ACHN (cell line): ENCODE measurements at regions not wholly inside any gene's neighbourhood (a gene's known extent, or its start where the extent isn't known, plus 50 kb on each side); places are given as distances from the start of the nearest gene placed in this dataset.

Source experiments
- DNase-seq: peaks from one replicate; pipeline ENCODE4 v3.0.0-alpha.2; 2015
- in situ Hi-C: cut with HindIII; loops from 2 replicates; pipeline ENCODE4 v1.10.0; 2017; ENCODE audit warnings: low sequenced_read_pairs, low pct_ligation_motif_present, low pct_unique_long_range_greater_than_20kb

GRCh38 chr1:240005997-240006650 lies 85.6 kb upstream of the FMN2 start:
- no peak for DNase-seq
- in situ Hi-C loops = no loop called here

DNA sequence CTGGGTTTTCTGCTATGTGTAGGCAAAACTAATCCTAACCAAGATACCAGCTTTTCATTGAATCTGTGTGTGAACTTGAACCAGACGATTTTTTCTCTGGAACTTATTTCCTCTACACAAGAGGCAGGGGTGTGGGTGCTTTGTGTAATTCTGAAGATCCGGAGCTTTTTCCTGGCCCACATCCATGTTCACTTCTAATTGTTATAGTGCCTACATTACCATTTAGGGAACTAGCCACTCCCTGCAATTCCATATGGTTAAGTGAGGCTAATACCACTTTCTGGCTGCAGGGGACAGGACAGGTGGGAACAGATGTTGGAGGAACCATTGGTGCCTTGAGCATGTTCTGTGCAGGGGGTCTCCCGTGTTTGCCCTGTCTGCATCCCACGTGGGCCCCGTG lies 83.4 kb upstream of the FMN2 start:
- in situ Hi-C loops = no loop called here
- no peak for DNase-seq

- in situ Hi-C loops = no loop called here
- no peak for DNase-seq
Observed at GRCh38 chr1:240014051-240014450, 77.6 kb upstream of the FMN2 start.

DNA sequence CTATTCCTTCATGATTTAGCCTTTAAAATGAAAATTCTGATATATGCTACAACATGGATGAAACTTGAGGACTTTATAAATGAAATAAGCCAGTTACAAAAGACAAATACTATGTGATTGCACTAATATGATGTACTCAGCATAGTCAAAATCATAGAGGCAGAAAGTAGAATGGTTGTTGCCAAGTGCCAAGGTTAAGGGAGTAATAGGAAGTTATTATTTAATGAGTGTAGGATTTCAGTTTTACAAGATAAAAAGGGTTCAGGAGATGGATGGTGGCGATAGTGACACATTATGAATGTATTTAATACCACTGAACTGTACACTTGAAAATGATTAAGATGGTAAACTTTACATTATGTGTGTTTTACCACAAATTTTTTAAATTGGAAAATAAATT lies 73.1 kb upstream of the FMN2 start:
- no peak for DNase-seq
- in situ Hi-C loops = no loop called here

DNA sequence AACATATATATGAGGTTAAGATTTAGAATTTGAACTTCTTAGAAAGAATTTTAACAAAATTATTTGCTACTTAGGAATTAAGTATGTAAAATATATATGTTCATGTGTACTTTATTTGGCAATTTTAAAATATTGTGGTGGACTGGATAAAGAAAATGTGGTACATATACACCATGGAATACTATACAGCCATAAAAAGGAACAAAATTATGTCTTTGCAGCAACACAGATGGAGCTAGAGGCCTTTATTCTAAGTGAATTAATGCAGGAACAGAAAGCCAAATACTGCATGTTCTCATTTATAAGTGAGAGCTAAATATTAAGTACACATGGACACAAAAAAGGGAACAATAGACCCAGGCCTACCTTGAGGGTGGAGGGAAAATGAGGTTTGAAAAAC lies 72.2 kb upstream of the FMN2 start:
- no peak for DNase-seq
- in situ Hi-C loops = no loop called here

GRCh38 chr1:240020871-240021270 lies 70.8 kb upstream of the FMN2 start:
- in situ Hi-C loops = no loop called here
- DNase-seq = no peak

DNA sequence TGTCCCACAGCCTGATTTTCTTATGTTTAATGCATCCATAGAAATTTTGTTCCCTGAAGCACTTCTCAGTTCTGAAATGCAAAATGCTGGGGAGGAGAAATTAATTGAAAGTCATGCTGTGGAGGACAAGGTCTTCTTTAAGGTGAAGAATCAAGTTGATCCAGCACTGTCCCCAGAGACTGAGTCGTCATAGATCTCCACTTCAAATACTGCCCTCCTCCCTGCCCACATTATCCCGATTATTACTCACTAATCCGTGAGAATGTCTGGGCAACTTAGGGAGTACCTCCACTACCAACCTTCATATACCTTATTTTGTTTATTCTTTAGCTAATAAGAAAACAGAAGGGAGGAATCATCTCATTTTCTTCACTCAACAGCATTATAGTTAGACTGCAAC lies 70.0 kb upstream of the FMN2 start:
- no peak for DNase-seq
- in situ Hi-C loops = no loop called here

DNA sequence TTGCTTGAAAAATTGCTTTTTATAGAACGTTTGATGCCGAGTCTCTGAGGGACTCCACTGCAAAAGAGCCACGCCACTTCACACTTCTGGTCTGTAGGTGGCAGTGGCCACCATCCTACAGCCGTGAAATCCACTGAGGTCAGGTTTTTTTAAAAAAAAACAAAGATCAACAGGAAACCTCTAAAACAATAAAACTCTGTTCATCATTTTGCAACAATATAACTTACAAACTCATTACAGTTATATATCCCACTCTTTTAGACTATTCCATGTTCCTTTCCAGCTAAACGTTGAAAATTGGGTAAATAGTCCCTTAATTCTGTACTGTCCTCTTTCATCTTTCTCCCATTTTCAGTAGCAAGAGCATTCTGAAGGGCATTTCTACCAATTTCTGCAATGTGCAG lies 64.6 kb upstream of the FMN2 start:
- DNase-seq = peak; percentile 79
- in situ Hi-C loops = loop anchor here (25.0 kb wide), 1 partner anchor 135 kb away; no protein-coding TSS in a partner anchor

GRCh38 chr1:240029418-240029817 lies 62.3 kb upstream of the FMN2 start:
- in situ Hi-C loops = loop anchor here (25.0 kb wide), 1 partner anchor 133 kb away; no protein-coding TSS in a partner anchor
- no peak for DNase-seq

- DNase-seq = no peak
- in situ Hi-C loops = loop anchor here (25.0 kb wide), 1 partner anchor 132 kb away; no protein-coding TSS in a partner anchor
Observed at GRCh38 chr1:240030236-240030635, 61.4 kb upstream of the FMN2 start.

DNA sequence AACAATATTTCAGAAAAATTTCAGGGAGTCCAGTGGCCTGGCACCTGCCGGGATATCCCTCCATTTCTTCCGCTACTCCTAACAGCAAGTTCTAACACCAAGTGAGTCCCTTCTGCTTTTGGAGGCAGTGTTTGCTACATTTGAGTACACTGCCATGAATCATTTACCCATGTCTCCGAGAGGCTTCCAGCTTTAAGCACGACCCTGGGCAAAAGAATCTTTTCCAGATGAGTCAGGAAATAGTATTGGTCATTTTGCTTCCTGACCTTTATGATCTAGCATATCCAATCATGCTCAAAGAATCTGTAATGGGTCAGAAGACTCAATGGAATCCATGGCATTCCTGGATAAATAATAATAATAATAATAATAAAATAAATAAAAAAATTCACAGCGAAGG lies 60.7 kb upstream of the FMN2 start:
- peak; percentile 99 for DNase-seq
- in situ Hi-C loops = loop anchor here (25.0 kb wide), 1 partner anchor 131 kb away; no protein-coding TSS in a partner anchor

GRCh38 chr1:240031414-240031813 lies 60.3 kb upstream of the FMN2 start:
- peak; percentile 54 for DNase-seq
- in situ Hi-C loops = loop anchor here (25.0 kb wide), 1 partner anchor 131 kb away; no protein-coding TSS in a partner anchor

DNA sequence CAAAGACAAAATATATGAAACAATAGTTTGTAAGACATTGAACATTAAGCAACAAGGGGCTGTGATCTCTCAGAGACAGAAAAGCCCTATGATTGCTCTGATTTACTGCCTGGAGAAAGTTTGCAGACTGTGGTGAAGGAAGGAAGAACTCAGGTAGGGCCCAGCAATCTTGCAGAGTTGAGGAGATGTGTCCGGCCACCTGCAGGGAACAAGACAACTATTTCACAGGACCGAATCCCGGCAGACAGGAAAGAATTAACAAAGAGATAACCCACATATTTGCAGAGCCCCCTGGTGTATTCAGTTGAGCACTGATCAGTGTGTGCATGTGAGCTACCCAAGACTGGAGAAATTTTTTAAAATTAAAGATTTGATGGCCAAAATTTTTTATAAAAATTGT lies 58.3 kb upstream of the FMN2 start:
- DNase-seq = no peak
- in situ Hi-C loops = loop anchor here (25.0 kb wide), 1 partner anchor 129 kb away; no protein-coding TSS in a partner anchor

DNA sequence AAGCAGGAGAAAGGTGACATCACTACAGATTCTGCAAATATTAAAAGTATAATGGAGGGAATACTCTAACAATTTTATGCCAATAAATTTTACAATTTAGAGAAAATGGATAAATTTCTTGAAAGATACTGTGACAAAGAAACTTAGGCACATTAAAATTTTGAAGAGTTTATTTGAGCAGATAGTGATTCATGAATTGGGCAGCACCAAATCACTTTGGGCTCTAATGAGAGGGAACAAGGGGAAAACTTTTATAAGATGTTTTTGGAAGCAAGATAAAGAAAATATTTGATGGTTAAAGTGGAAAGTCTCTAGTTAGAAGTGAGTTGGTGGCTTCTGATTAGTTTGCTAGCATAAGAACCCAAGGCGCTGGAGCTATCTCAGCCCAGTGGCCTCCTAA lies 55.2 kb upstream of the FMN2 start:
- no peak for DNase-seq
- in situ Hi-C loops = loop anchor here (25.0 kb wide), 1 partner anchor 126 kb away; no protein-coding TSS in a partner anchor
